ENCODE measurements at regions not wholly inside any gene's neighbourhood (a gene's known extent, or its start where the extent isn't known, plus 50 kb on each side); places are given as distances from the start of the nearest gene placed in this dataset.
"Not testable (repeated sequence)": the region's sequence is repeated elsewhere in the genome, so short reads cannot be mapped to it uniquely, and the experiment has no call there.

DNA sequence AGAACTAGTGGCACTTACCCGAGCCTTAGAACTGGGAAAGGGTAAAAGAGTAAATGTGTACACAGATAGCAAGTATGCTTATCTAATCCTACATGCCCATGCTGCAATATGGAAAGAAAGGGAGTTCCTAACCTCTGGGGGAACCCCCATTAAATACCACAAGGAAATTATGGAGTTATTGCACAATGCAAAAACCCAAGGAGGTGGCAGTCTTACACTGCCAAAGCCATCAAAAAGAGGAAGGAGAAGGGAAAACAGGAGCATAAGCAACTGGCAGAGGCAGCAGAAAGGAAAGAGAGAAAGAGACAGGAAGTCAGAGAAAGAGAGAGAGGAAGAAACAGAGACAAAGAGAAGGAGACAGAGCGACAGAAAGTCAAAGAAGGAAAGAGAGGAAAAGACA, 876.9 kb downstream of the XPNPEP1 start:
- TF ChIP-seq, protein P1, sequence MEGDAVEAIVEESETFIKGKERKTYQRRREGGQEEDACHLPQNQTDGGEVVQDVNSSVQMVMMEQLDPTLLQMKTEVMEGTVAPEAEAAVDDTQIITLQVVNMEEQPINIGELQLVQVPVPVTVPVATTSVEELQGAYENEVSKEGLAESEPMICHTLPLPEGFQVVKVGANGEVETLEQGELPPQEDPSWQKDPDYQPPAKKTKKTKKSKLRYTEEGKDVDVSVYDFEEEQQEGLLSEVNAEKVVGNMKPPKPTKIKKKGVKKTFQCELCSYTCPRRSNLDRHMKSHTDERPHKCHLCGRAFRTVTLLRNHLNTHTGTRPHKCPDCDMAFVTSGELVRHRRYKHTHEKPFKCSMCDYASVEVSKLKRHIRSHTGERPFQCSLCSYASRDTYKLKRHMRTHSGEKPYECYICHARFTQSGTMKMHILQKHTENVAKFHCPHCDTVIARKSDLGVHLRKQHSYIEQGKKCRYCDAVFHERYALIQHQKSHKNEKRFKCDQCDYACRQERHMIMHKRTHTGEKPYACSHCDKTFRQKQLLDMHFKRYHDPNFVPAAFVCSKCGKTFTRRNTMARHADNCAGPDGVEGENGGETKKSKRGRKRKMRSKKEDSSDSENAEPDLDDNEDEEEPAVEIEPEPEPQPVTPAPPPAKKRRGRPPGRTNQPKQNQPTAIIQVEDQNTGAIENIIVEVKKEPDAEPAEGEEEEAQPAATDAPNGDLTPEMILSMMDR (conservative IDR thresholded peaks at IDR 0.05; ENCODE audit: low read length), result not testable (repeated sequence)
- not testable (repeated sequence) for TF ChIP-seq EZH2phosphoT487 (IDR thresholded peaks at IDR 0.05; ENCODE audit: borderline replicate concordance, low read depth, low read length)

Measured in OCI-LY7 (cell line).